T-helper 17 cell (primary cell): ENCODE measurements at regions not wholly inside any gene's neighbourhood (a gene's known extent, or its start where the extent isn't known, plus 50 kb on each side); places are given as distances from the start of the nearest gene placed in this dataset.

Experiments
- ATAC-seq: fragments of 150-1000 bp; cut with Tn5 transposase; 2 replicates; pipeline ENCODE4 v1.10.0; 2021; ENCODE audit warnings: mild to moderate bottlenecking, moderate library complexity
- DNase-seq, 3 donors: peaks; one replicate each; pipeline versions ENCODE4 v3.0.0 to v3.0.0-alpha.2; 2020 to 2021
- H3K9me3 ChIP-seq: one replicate; pipeline ENCODE4 v1.7.0; 2013; ENCODE audit warnings: low read length, mild to moderate bottlenecking; ENCODE audit not compliant: control insufficient read depth, poor library complexity, severe bottlenecking
- H3K27ac Mint-ChIP-seq: one replicate; pipeline ENCODE4 v1.8.0; 2022; ENCODE audit warnings: mild to moderate bottlenecking, moderate library complexity, mixed read lengths
- H3K27me3 Mint-ChIP-seq: one replicate; pipeline ENCODE4 v1.8.0; 2022; ENCODE audit warnings: mixed read lengths
- H3K36me3 Mint-ChIP-seq: one replicate; pipeline ENCODE4 v1.8.0; 2022; ENCODE audit warnings: low read depth, mixed read lengths
- H3K4me1 Mint-ChIP-seq: one replicate; pipeline ENCODE4 v1.8.0; 2022; ENCODE audit warnings: mild to moderate bottlenecking, mixed read lengths
- H3K4me3 Mint-ChIP-seq: one replicate; pipeline ENCODE4 v1.8.0; 2022; ENCODE audit warnings: mild to moderate bottlenecking, moderate library complexity, mixed read lengths

DNA sequence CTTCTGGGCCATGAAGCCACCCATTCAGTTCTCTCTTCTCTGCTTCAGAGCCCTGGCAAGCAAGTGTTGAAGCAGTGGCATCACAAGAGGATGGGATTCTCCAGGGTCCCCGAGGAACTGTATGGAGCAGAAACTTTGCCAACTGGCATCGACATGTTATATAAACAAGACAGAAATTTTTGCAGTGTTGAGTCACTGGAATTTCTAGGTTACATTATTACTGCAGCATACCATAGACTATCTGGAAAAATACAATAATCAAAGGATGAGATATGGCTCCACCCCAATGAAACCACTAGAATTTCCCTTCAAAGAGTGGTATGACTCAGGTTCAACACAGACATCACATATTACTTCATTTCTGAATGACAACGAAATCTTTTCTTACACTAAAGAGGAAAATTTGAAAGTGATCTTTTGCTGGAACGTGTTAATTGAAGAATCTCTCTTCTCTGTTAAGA, 343.0 kb upstream of the DYNLRB2 start:
- no peak overlapping the region for H3K4me3 Mint-ChIP-seq
- ATAC-seq (no peak), DNase-seq (no peak)
- H3K9me3 ChIP-seq = no peaks in the 10 kb centered on the region
- H3K27me3 Mint-ChIP-seq = peaks cover 37% of the 10 kb centered on the region
- no peaks in the 10 kb centered on the region for H3K4me1 Mint-ChIP-seq
- no peaks in the 10 kb centered on the region for H3K36me3 Mint-ChIP-seq
- no peak overlapping the region for H3K27ac Mint-ChIP-seq

DNA sequence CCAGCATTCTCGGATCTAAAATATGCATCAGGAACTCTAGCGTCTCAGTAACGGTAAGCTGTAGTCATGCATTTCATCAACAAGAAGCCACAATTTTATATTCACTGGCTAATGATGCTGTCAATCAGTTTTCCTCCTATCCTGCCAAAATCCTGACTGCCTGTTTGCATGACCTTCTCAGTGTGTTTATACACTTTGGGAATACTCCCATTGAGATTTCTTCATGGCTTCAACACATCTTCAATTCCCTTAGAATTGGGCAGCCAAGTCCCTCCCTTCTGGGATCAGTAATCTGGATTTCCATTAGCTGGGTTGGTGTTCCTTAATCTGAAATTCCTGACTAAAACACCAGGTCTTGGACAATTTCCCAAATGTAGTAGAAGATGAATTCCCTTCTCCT, 348.9 kb upstream of the DYNLRB2 start:
- H3K4me3 Mint-ChIP-seq = no peak overlapping the region
- H3K4me1 Mint-ChIP-seq = no peaks in the 10 kb centered on the region
- peaks cover 43% of the 10 kb centered on the region for H3K27me3 Mint-ChIP-seq
- H3K9me3 ChIP-seq = no peaks in the 10 kb centered on the region
- ATAC-seq (no peak), DNase-seq (no peak)
- H3K36me3 Mint-ChIP-seq = no peaks in the 10 kb centered on the region
- no peak overlapping the region for H3K27ac Mint-ChIP-seq

DNA sequence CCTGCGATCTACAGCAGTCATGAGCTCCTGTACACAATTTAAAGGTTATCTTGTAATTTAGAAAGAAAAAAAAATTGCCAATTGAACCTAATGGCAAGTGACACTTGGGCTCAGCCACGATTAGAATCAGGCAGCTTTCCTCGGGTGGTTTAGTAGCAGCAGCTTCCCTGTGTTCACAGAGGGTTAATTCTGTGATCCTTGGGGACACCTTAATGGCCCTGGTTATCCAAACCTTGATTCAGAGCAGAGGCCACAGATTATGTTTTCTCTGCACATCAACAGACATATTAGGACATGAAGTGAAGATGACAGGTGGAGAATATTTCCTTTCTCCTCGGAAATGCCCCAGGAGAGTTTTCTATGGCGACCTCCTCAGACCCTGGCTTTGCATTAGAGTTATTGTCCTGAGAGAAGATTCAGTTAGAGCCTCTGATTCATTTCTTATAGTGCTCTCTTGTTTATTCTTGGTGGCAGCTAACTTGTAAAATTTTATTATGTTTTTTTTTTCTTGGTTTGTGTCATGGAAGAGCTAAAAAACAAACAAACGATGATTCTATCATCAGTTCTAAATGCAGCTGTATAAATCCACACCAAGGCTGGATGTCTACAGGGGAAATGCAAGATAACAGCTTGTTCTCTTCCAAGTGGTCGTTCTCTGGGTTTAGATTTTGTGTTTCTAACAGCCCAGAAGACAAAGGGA, 351.2 kb upstream of the DYNLRB2 start:
- Mint-ChIP-seq H3K4me1 (no peaks in the 10 kb centered on the region), H3K27me3 (peaks cover 49% of the 10 kb centered on the region), H3K4me3 (no peak overlapping the region), H3K36me3 (no peaks in the 10 kb centered on the region), H3K27ac (no peak overlapping the region)
- no peak for DNase-seq
- ATAC-seq = no peak
- no peaks in the 10 kb centered on the region for H3K9me3 ChIP-seq

DNA sequence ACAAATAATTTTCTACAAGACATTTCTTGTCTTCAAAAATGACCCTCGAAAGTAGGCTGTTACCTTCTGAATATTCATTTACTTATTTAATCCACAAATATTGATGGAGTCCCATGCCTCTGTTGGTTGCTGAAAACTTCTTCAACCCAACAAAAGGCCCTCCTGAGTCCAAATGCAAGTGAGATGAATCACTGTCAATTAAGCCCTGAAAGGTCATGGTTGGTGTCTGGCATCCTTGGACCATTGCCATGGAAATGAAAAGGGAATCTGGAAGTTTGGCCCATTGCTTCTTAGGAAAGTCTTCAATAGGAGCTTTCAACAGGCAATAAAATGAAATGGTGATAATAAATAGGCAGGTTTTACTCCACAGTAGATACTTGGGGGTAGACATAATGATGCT, 364.7 kb upstream of the DYNLRB2 start:
- Mint-ChIP-seq H3K4me3 (no peak overlapping the region), H3K4me1 (peaks cover 3% of the 10 kb centered on the region), H3K27me3 (peaks cover 45% of the 10 kb centered on the region), H3K27ac (no peak overlapping the region), H3K36me3 (no peaks in the 10 kb centered on the region)
- DNase-seq (no peak), ATAC-seq (no peak)
- no peaks in the 10 kb centered on the region for H3K9me3 ChIP-seq

DNA sequence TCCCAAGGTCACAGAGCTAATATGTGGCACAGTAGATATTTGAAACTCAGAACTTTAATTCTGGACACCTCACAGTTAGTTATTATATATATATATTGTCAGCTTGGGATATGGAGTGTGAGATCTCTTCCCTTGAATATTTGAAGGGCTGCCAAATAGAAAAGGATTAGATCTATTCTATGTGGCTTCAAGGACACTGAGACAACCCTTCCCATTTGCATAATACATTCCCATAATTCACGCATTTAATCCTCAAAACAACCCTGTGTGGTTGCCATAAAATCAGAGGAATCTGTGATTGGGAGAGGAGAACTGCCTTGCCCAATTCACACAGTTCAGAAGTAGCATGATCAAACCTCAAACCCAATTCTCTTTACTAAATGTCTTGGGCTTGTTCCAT, 365.8 kb upstream of the DYNLRB2 start:
- peaks cover 41% of the 10 kb centered on the region for H3K27me3 Mint-ChIP-seq
- no peak for ATAC-seq
- no peak overlapping the region for H3K4me3 Mint-ChIP-seq
- peaks cover 3% of the 10 kb centered on the region for H3K4me1 Mint-ChIP-seq
- no peaks in the 10 kb centered on the region for H3K36me3 Mint-ChIP-seq
- no peaks in the 10 kb centered on the region for H3K9me3 ChIP-seq
- no peak overlapping the region for H3K27ac Mint-ChIP-seq
- no peak for DNase-seq

DNA sequence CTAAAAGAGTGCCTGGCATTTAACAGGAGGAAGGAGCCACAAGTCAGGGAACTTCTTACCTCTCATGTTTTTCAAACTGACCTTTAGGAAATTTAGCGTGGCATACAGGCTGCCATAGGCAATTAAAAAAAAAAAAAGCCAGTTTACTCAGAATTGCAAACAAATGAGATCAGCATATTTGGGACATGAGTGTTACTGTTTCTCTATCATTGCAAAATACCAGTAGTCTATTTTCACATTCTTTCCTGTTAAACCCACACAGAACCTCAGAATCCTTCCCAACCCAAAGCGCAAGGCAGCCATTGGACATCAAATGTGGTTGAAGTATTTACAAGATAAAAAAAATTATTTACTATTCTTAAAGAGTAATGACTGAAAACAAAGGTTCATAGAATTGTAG, 366.4 kb upstream of the DYNLRB2 start:
- Mint-ChIP-seq H3K4me1 (peaks cover 3% of the 10 kb centered on the region), H3K4me3 (no peak overlapping the region), H3K36me3 (no peaks in the 10 kb centered on the region), H3K27me3 (peaks cover 39% of the 10 kb centered on the region), H3K27ac (no peak overlapping the region)
- H3K9me3 ChIP-seq = no peaks in the 10 kb centered on the region
- ATAC-seq = no peak
- no peak for DNase-seq

DNA sequence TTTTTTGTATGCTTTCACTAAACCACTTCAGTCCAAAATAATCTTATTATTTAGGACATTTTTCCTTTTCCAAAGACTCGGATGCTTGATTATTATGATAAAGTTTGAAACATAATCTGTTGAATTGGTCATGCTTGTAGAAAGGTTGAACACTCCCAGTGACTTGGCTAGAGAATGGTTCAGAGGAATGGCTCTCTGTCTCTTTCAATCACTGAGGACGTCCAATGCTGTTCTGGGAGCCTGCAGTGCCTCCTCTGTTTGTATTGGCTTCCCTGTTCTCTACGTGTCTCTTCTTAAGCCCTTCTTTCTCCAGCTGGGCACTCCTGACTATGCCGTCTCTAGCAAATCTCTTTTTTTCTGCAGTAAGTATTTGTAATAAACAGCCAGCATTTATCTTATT, 369.0 kb upstream of the DYNLRB2 start:
- H3K36me3 Mint-ChIP-seq = no peaks in the 10 kb centered on the region
- no peak for ATAC-seq

DNA sequence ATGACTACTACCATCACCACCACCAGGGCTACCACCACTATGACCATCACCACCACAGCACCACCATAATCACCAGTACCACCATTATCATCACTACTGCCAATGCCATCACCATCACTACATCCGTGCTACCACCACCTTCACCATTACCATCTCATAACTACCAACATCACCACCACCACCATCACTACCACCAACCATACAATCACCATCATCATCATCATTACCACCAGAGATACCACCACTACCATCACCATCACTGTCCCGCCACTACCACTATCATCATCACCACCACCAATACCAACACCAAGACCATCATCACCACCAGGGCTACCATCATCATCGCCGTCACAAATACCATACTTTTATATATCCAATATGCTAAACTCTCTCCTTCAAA, 369.6 kb upstream of the DYNLRB2 start:
- no peak for ATAC-seq
- H3K9me3 ChIP-seq = no peaks in the 10 kb centered on the region
- H3K36me3 Mint-ChIP-seq = no peaks in the 10 kb centered on the region
- H3K4me1 Mint-ChIP-seq = no peaks in the 10 kb centered on the region
- DNase-seq = no peak
- H3K4me3 Mint-ChIP-seq = no peak overlapping the region
- peaks cover 20% of the 10 kb centered on the region for H3K27me3 Mint-ChIP-seq
- no peak overlapping the region for H3K27ac Mint-ChIP-seq

More for the DNA sequence above, 369.0 kb upstream of the DYNLRB2 start:
- Mint-ChIP-seq H3K4me1 (no peaks in the 10 kb centered on the region), H3K27me3 (peaks cover 25% of the 10 kb centered on the region), H3K4me3 (no peak overlapping the region), H3K27ac (no peak overlapping the region)
- no peaks in the 10 kb centered on the region for H3K9me3 ChIP-seq
- DNase-seq = no peak

DNA sequence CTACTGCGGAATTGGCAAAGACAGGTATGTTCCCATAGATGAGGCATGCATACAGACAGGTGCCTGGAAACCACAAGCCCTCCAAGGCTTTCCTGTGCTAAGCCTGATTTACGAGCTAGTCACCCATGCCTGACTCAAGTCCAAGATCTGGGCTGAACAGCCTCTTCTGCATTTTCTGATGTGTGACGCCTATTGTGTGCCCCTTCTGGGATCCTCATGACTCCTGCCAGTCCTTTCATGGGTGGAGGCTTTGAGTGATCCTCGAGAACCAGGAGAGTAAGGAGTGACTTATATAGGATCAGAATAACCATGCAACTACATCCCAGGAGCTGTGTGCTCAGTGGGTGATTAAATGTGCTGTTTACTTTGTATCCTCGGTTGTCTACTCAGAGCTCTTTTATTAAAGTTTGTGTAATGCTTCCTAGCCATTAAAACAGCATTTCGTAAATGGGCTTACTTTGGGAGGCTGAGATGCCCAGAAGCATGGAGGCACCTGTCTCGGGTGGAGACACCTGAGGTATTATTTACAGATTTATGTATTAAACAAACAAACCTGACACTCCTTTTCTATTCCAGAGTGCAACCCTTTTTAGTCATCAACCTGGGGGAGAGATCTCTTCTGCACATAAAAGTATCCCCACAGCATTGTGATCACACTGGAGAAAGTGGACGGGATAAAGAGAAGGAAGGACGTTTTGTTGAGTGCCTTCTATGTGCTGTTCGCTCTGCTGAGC, 373.0 kb upstream of the DYNLRB2 start:
- no peak overlapping the region for H3K4me3 Mint-ChIP-seq
- no peaks in the 10 kb centered on the region for H3K4me1 Mint-ChIP-seq
- no peaks in the 10 kb centered on the region for H3K36me3 Mint-ChIP-seq
- no peak overlapping the region for H3K27ac Mint-ChIP-seq
- H3K9me3 ChIP-seq = no peaks in the 10 kb centered on the region
- ATAC-seq = no peak
- no peak for DNase-seq
- peaks cover 15% of the 10 kb centered on the region for H3K27me3 Mint-ChIP-seq

DNA sequence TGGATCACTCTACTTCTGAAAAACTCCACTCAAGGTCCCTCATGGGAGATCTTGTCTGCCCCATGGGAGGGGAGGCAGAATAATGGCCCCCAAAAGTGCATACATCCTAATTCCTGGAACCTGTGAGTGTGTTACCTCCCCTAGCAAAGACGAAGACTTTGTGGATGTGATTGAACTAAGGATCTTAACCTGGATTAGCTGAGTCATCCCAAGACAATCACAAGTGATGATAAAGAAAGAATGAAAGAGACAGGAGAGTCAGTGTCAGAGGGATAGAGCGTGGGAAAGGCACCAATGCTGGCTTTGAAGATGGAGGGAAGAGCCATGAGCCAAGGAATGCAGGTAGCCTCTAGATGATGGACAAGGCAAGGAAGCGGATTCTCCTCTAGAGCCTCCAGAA, 374.7 kb upstream of the DYNLRB2 start:
- Mint-ChIP-seq H3K27ac (no peak overlapping the region), H3K27me3 (peaks cover 31% of the 10 kb centered on the region), H3K4me1 (no peaks in the 10 kb centered on the region), H3K4me3 (no peak overlapping the region), H3K36me3 (no peaks in the 10 kb centered on the region)
- H3K9me3 ChIP-seq = no peaks in the 10 kb centered on the region
- no peak for ATAC-seq
- DNase-seq = no peak

DNA sequence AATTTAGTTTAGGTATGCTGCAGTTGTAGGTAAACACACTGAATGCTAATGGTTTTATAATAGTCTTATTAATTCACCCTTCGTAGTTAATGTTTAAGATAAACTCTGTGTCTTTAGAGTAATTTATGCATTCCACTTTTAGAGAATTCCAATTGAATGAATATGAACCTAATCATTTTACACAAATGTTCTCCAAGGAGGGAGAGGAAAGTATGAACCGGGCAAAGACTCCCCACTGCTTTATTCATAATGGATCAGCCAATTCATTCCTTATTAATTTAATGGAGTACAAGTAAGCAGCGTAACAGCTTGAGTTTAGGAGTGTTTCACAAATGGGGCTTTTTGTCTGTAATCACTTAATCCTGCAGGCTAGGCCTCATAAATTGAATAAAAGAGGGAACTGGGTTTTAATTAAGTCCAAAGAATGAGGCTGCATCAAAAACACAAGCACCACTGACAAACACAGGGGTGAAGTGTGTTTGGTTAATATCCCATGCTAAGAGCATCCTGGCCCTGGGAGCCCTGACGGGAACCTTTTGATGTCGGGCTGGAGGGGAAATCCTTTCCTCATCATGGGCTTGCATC, 375.7 kb upstream of the DYNLRB2 start:
- H3K27me3 Mint-ChIP-seq = peaks cover 33% of the 10 kb centered on the region
- no peaks in the 10 kb centered on the region for H3K36me3 Mint-ChIP-seq
- H3K27ac Mint-ChIP-seq = no peak overlapping the region
- ATAC-seq (no peak), DNase-seq (no peak)
- no peak overlapping the region for H3K4me3 Mint-ChIP-seq
- no peaks in the 10 kb centered on the region for H3K9me3 ChIP-seq
- no peaks in the 10 kb centered on the region for H3K4me1 Mint-ChIP-seq

DNA sequence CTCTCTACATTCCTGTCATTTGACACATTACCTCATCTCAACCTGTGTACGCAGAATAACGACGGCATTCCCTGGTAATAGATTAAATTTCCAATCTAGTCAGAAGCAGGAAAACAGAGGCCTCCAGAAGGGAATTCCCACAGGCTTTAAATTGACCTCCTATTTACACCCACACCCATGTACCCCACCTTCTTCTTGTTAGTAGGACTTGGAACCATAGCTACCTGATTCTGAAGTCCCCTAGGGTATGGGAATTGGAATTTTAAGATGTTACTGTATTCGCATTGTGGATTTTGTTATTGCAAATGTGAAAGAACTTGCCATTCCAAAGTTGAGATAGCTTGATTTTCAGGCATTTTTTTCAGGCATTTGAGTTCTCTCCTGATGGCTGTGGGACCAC, 377.5 kb upstream of the DYNLRB2 start:
- DNase-seq (no peak), ATAC-seq (no peak)
- Mint-ChIP-seq H3K4me1 (no peaks in the 10 kb centered on the region), H3K36me3 (no peaks in the 10 kb centered on the region), H3K27me3 (peaks cover 48% of the 10 kb centered on the region), H3K27ac (no peak overlapping the region), H3K4me3 (no peak overlapping the region)
- H3K9me3 ChIP-seq = no peaks in the 10 kb centered on the region

DNA sequence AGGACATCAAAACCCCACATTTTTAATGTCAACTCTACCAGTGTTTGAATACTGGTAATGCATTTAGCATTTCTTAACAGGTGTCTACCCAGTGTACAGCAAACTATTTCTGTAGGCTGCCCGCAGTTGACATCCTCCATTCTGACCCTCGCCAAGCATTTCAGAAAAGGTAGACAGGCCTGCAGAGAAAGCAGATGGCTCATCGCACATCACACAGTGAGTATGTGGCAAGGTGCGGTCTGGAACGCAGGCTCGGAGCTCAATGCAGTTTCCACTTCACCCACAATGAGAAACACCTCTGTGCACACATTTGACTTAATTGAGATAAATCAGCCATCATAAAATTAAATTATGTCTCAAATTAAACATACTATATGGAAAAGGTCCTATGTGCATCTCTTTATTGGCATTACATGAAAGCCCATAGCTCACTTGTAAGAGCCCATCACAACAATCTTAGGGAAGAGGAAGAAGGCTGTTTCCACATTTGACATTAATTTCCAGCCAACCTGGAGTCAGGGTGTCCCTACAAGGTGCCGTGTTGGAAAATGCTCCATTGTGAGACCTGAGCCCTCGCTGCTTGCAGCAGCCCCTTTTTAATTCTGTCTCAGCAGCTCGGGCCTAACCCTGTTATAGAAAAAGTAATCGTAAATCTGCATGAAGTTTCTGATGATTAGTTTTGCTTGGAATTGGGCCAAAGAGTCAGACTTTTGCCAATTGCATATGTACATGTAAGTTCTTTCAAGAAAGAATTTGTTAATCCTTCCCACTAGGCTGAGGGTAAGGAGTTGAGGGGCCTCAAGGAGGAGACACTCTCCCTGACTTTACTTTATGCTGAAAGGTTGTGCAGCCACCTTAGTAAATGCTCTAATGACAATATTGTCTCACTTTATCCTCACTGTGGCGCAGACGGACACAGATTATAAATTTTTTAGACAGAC, 378.7 kb upstream of the DYNLRB2 start:
- H3K4me3 Mint-ChIP-seq = no peak overlapping the region
- no peaks in the 10 kb centered on the region for H3K9me3 ChIP-seq
- H3K27me3 Mint-ChIP-seq = peaks cover 53% of the 10 kb centered on the region
- H3K36me3 Mint-ChIP-seq = no peaks in the 10 kb centered on the region
- DNase-seq = no peak
- no peak overlapping the region for H3K27ac Mint-ChIP-seq
- no peak for ATAC-seq
- no peaks in the 10 kb centered on the region for H3K4me1 Mint-ChIP-seq
